Smooth muscle cell of the brain vasculature (primary cell): ENCODE measurements at regions not wholly inside any gene's neighbourhood (a gene's known extent, or its start where the extent isn't known, plus 50 kb on each side); places are given as distances from the start of the nearest gene placed in this dataset.

ENCODE experiments used
- DNase-seq: peaks from one replicate; pipeline ENCODE4 v3.0.0-alpha.2; 2012; ENCODE audit warnings: low read depth, low spot score

- DNase-seq, result no peak
These were observed 264.3 kb downstream of the ZEB1 start for GRCh38 chr10:31583293-31583692.

GRCh38 chr10:31582365-31583052 lies 263.5 kb downstream of the ZEB1 start:
- no peak for DNase-seq

- DNase-seq, result no peak
These were observed 262.8 kb downstream of the ZEB1 start for GRCh38 chr10:31581741-31582323.

GRCh38 chr10:31580646-31581045 lies 261.6 kb downstream of the ZEB1 start:
- no peak for DNase-seq
